GM23338 (cell line): ENCODE measurements at regions not wholly inside any gene's neighbourhood (a gene's known extent, or its start where the extent isn't known, plus 50 kb on each side); places are given as distances from the start of the nearest gene placed in this dataset.

Experiments used
- ATAC-seq: fragments of 200-7000 bp; cut with Tn5 transposase; 3 replicates; pipeline ENCODE4 v1.9.1; 2020
- DNase-seq: peaks from one replicate; pipeline ENCODE4 v3.0.0-alpha.2; 2015; ENCODE audit warnings: low spot score
- H2AFZ ChIP-seq: fragments of 200-600 bp; sonication (generic); 2 replicates; pipeline ENCODE4 v1.8.0; 2016; ENCODE audit warnings: antibody characterized with exemption, mild to moderate bottlenecking, moderate library complexity
- H3F3A ChIP-seq: fragments of 200-600 bp; sonication (generic); replicated peaks from 2 replicates; pipeline ENCODE4 v1.8.0; 2017; ENCODE audit warnings: antibody characterized with exemption, mixed run types, low read depth
- H3K27ac ChIP-seq: fragments of 200-600 bp; sonication (generic); 2 replicates; pipeline ENCODE4 v1.6.1; 2016; ENCODE audit warnings: low read depth
- H3K27me3 ChIP-seq: fragments of 200-600 bp; sonication (generic); 2 replicates; pipeline ENCODE4 v1.8.0; 2016; ENCODE audit warnings: mild to moderate bottlenecking, mixed run types, moderate library complexity; ENCODE audit not compliant: insufficient read depth
- H3K36me3 ChIP-seq: fragments of 200-600 bp; sonication (generic); 2 replicates; pipeline ENCODE4 v1.8.0; 2016; ENCODE audit warnings: mild to moderate bottlenecking; ENCODE audit not compliant: insufficient read depth
- H3K4me1 ChIP-seq: fragments of 200-600 bp; sonication (generic); 2 replicates; pipeline ENCODE4 v1.8.0; 2016; ENCODE audit warnings: mild to moderate bottlenecking, moderate library complexity; ENCODE audit not compliant: insufficient read depth
- H3K4me2 ChIP-seq: fragments of 200-600 bp; sonication (generic); 2 replicates; pipeline ENCODE4 v1.7.1; 2017; ENCODE audit warnings: mixed run types
- H3K4me3 ChIP-seq: fragments of 200-600 bp; sonication (generic); 2 replicates; pipeline ENCODE4 v1.6.1; 2016; ENCODE audit warnings: mixed run types
- H3K79me2 ChIP-seq: fragments of 200-600 bp; sonication (generic); replicated peaks from 2 replicates; pipeline ENCODE4 v1.8.0; 2017; ENCODE audit warnings: mild to moderate bottlenecking; ENCODE audit not compliant: insufficient read depth
- H3K9me2 ChIP-seq: fragments of 200-600 bp; sonication (generic); 2 replicates; pipeline ENCODE4 v1.8.0; 2017; ENCODE audit not compliant: insufficient read depth
- H4K20me1 ChIP-seq: fragments of 200-600 bp; sonication (generic); replicated peaks from 2 replicates; pipeline ENCODE4 v1.8.0; 2017; ENCODE audit warnings: mild to moderate bottlenecking; ENCODE audit not compliant: insufficient read depth
- H3K27ac Mint-ChIP-seq: 2 replicates; pipeline ENCODE4 v1.8.0; 2020; ENCODE audit warnings: inconsistent platforms, mild to moderate bottlenecking, moderate library complexity, mixed read lengths
- H3K27me3 Mint-ChIP-seq: 3 replicates; pipeline ENCODE4 v1.8.0; 2022; ENCODE audit warnings: low read depth, mild to moderate bottlenecking, moderate library complexity, mixed read lengths, inconsistent platforms; ENCODE audit not compliant: insufficient read depth, poor library complexity
- H3K36me3 Mint-ChIP-seq: 3 replicates; pipeline ENCODE4 v1.8.0; 2021; ENCODE audit warnings: low read depth, mild to moderate bottlenecking, inconsistent platforms, moderate library complexity, mixed read lengths
- H3K4me1 Mint-ChIP-seq: 3 replicates; pipeline ENCODE4 v1.8.0; 2020; ENCODE audit warnings: mild to moderate bottlenecking, inconsistent platforms, mixed read lengths
- H3K4me3 Mint-ChIP-seq: 3 replicates; pipeline ENCODE4 v1.8.0; 2021; ENCODE audit warnings: moderate library complexity, mild to moderate bottlenecking, inconsistent platforms, mixed read lengths
- H3K9me3 Mint-ChIP-seq: 3 replicates; pipeline ENCODE4 v1.8.0; 2020; ENCODE audit warnings: moderate library complexity, mild to moderate bottlenecking, inconsistent platforms, mixed read lengths
- CREB1 ChIP-seq: fragments of 250-450 bp; sonication (Bioruptor Pico); IDR thresholded peaks from 2 replicates; pipeline ENCODE4 v1.5.0; 2020; ENCODE audit warnings: low read depth, mild to moderate bottlenecking, moderate library complexity
- EZH2 ChIP-seq: fragments of 200-600 bp; sonication (generic); IDR thresholded peaks from one replicate; pipeline ENCODE4 v1.8.0; 2017; ENCODE audit warnings: antibody characterized with exemption, mild to moderate bottlenecking, low read depth; ENCODE audit not compliant: unreplicated experiment
- EZH2phosphoT487 ChIP-seq: fragments of 200-600 bp; sonication (generic); IDR thresholded peaks from one replicate; pipeline ENCODE4 v1.8.1; 2018; ENCODE audit warnings: antibody characterized with exemption; ENCODE audit not compliant: unreplicated experiment
- JUNB ChIP-seq: IDR thresholded peaks from one replicate; pipeline ENCODE4 v1.6.1; 2016; ENCODE audit warnings: antibody characterized with exemption; ENCODE audit not compliant: unreplicated experiment
- NANOG ChIP-seq: IDR thresholded peaks from 2 replicates; pipeline ENCODE4 v1.6.1; 2016; ENCODE audit warnings: antibody characterized with exemption, borderline replicate concordance
- POLR2AphosphoS5 ChIP-seq: IDR thresholded peaks from 2 replicates; pipeline ENCODE4 v1.6.1; 2016; ENCODE audit warnings: antibody characterized with exemption, low read depth
- STAT1 ChIP-seq: IDR thresholded peaks from one replicate; pipeline ENCODE4 v1.6.1; 2016; ENCODE audit warnings: antibody characterized with exemption; ENCODE audit not compliant: unreplicated experiment
- ZNF114 ChIP-seq: fragments of 250-450 bp; sonication (Bioruptor Pico); IDR thresholded peaks from 2 replicates; pipeline ENCODE4 v1.5.0; 2020; ENCODE audit warnings: mild to moderate bottlenecking, moderate library complexity
- ZNF331 ChIP-seq: fragments of 250-450 bp; sonication (Bioruptor Pico); IDR thresholded peaks from 2 replicates; pipeline ENCODE4 v1.5.0; 2020; ENCODE audit warnings: low read depth, mild to moderate bottlenecking, moderate library complexity
- TF ChIP-seq, protein P1 (sequence below): IDR thresholded peaks from 2 replicates; pipeline ENCODE4 v1.6.1; 2016; ENCODE audit warnings: antibody characterized with exemption
- TF ChIP-seq, protein P2 (sequence below): fragments of 250-450 bp; sonication (Bioruptor Pico); IDR thresholded peaks from 2 replicates; pipeline ENCODE4 v1.5.0; 2020; ENCODE audit warnings: mild to moderate bottlenecking, moderate library complexity
- TF ChIP-seq, protein P3 (sequence below), 2 experiments: fragments of 200-600 bp in 1 of 2; sonication (generic) in 1 of 2; conservative IDR thresholded peaks; 2 replicates each; pipeline versions ENCODE4 v1.5.1 to v1.6.1; 2016 to 2017; ENCODE audit warnings: antibody characterized with exemption in 2 of 2, low read depth in 2 of 2, mild to moderate bottlenecking in 2 of 2, moderate library complexity in 1 of 2
- TF ChIP-seq, protein P4 (sequence below): IDR thresholded peaks from one replicate; pipeline ENCODE4 v1.6.1; 2018; ENCODE audit warnings: antibody characterized with exemption; ENCODE audit not compliant: unreplicated experiment

DNA sequence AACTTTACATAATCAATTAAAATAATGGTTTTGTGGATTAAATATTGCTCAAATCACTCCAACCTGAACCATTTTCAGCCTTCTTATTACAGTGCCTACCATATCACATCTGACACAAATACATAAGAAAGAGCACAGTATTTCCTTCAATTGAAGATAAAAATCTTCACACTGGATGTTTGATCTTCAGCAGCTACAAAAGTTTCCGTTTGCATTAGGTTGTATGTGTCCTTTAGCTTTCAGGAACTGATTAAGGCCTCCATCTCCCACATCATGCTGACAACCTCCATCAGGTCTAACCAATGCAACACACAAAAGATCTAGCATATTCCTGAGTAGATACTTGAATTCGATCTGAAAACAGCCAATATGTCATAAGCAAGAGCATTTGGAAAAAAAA lies 195.1 kb upstream of the NR5A2 start:
- no peaks in the 10 kb centered on the region for H3K27me3 ChIP-seq
- H3K4me1 ChIP-seq = no peaks in the 10 kb centered on the region
- no peaks in the 10 kb centered on the region for H3K36me3 ChIP-seq
- no peaks in the 10 kb centered on the region for H3K9me2 ChIP-seq
- 0 out of 2 replicates have a peak overlapping the region, but pooled peaks have one; percentile 13 for H2AFZ ChIP-seq
- peaks cover 5% of the 10 kb centered on the region; the same call in 1 of the 3 replicates for H3K36me3 Mint-ChIP-seq
- no peak for ATAC-seq
- H3K9me3 Mint-ChIP-seq = peaks cover 13% of the 10 kb centered on the region
- TF ChIP-seq JUNB (no peak), POLR2AphosphoS5 (no peak), NANOG (no peak), ZNF331 (CRISPR knock-in tag) (no peak), EZH2 (no peak), CREB1 (CRISPR knock-in tag) (no peak), STAT1 (no peak), EZH2phosphoT487 (no peak), ZNF114 (no peak)
- TF ChIP-seq, protein P1, sequence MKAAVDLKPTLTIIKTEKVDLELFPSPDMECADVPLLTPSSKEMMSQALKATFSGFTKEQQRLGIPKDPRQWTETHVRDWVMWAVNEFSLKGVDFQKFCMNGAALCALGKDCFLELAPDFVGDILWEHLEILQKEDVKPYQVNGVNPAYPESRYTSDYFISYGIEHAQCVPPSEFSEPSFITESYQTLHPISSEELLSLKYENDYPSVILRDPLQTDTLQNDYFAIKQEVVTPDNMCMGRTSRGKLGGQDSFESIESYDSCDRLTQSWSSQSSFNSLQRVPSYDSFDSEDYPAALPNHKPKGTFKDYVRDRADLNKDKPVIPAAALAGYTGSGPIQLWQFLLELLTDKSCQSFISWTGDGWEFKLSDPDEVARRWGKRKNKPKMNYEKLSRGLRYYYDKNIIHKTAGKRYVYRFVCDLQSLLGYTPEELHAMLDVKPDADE = no peak
- TF ChIP-seq, protein P2, sequence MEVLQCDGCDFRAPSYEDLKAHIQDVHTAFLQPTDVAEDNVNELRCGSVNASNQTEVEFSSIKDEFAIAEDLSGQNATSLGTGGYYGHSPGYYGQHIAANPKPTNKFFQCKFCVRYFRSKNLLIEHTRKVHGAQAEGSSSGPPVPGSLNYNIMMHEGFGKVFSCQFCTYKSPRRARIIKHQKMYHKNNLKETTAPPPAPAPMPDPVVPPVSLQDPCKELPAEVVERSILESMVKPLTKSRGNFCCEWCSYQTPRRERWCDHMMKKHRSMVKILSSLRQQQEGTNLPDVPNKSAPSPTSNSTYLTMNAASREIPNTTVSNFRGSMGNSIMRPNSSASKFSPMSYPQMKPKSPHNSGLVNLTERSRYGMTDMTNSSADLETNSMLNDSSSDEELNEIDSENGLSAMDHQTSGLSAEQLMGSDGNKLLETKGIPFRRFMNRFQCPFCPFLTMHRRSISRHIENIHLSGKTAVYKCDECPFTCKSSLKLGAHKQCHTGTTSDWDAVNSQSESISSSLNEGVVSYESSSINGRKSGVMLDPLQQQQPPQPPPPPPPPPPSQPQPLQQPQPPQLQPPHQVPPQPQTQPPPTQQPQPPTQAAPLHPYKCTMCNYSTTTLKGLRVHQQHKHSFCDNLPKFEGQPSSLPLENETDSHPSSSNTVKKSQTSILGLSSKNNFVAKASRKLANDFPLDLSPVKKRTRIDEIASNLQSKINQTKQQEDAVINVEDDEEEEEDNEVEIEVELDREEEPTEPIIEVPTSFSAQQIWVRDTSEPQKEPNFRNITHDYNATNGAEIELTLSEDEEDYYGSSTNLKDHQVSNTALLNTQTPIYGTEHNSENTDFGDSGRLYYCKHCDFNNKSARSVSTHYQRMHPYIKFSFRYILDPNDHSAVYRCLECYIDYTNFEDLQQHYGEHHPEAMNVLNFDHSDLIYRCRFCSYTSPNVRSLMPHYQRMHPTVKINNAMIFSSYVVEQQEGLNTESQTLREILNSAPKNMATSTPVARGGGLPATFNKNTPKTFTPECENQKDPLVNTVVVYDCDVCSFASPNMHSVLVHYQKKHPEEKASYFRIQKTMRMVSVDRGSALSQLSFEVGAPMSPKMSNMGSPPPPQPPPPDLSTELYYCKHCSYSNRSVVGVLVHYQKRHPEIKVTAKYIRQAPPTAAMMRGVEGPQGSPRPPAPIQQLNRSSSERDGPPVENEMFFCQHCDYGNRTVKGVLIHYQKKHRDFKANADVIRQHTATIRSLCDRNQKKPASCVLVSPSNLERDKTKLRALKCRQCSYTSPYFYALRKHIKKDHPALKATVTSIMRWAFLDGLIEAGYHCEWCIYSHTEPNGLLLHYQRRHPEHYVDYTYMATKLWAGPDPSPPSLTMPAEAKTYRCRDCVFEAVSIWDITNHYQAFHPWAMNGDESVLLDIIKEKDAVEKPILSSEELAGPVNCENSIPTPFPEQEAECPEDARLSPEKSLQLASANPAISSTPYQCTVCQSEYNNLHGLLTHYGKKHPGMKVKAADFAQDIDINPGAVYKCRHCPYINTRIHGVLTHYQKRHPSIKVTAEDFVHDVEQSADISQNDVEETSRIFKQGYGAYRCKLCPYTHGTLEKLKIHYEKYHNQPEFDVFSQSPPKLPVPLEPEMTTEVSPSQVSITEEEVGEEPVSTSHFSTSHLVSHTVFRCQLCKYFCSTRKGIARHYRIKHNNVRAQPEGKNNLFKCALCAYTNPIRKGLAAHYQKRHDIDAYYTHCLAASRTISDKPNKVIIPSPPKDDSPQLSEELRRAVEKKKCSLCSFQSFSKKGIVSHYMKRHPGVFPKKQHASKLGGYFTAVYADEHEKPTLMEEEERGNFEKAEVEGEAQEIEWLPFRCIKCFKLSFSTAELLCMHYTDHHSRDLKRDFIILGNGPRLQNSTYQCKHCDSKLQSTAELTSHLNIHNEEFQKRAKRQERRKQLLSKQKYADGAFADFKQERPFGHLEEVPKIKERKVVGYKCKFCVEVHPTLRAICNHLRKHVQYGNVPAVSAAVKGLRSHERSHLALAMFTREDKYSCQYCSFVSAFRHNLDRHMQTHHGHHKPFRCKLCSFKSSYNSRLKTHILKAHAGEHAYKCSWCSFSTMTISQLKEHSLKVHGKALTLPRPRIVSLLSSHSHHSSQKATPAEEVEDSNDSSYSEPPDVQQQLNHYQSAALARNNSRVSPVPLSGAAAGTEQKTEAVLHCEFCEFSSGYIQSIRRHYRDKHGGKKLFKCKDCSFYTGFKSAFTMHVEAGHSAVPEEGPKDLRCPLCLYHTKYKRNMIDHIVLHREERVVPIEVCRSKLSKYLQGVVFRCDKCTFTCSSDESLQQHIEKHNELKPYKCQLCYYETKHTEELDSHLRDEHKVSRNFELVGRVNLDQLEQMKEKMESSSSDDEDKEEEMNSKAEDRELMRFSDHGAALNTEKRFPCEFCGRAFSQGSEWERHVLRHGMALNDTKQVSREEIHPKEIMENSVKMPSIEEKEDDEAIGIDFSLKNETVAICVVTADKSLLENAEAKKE (CRISPR knock-in tag) = no peak
- TF ChIP-seq, protein P3, sequence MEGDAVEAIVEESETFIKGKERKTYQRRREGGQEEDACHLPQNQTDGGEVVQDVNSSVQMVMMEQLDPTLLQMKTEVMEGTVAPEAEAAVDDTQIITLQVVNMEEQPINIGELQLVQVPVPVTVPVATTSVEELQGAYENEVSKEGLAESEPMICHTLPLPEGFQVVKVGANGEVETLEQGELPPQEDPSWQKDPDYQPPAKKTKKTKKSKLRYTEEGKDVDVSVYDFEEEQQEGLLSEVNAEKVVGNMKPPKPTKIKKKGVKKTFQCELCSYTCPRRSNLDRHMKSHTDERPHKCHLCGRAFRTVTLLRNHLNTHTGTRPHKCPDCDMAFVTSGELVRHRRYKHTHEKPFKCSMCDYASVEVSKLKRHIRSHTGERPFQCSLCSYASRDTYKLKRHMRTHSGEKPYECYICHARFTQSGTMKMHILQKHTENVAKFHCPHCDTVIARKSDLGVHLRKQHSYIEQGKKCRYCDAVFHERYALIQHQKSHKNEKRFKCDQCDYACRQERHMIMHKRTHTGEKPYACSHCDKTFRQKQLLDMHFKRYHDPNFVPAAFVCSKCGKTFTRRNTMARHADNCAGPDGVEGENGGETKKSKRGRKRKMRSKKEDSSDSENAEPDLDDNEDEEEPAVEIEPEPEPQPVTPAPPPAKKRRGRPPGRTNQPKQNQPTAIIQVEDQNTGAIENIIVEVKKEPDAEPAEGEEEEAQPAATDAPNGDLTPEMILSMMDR (conservative IDR thresholded peaks at IDR 0.05; ENCODE audit: low read depth in 2 of 2) = no peak
- TF ChIP-seq, protein P4, sequence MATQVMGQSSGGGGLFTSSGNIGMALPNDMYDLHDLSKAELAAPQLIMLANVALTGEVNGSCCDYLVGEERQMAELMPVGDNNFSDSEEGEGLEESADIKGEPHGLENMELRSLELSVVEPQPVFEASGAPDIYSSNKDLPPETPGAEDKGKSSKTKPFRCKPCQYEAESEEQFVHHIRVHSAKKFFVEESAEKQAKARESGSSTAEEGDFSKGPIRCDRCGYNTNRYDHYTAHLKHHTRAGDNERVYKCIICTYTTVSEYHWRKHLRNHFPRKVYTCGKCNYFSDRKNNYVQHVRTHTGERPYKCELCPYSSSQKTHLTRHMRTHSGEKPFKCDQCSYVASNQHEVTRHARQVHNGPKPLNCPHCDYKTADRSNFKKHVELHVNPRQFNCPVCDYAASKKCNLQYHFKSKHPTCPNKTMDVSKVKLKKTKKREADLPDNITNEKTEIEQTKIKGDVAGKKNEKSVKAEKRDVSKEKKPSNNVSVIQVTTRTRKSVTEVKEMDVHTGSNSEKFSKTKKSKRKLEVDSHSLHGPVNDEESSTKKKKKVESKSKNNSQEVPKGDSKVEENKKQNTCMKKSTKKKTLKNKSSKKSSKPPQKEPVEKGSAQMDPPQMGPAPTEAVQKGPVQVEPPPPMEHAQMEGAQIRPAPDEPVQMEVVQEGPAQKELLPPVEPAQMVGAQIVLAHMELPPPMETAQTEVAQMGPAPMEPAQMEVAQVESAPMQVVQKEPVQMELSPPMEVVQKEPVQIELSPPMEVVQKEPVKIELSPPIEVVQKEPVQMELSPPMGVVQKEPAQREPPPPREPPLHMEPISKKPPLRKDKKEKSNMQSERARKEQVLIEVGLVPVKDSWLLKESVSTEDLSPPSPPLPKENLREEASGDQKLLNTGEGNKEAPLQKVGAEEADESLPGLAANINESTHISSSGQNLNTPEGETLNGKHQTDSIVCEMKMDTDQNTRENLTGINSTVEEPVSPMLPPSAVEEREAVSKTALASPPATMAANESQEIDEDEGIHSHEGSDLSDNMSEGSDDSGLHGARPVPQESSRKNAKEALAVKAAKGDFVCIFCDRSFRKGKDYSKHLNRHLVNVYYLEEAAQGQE = no peak
- H3K27ac ChIP-seq = no peak overlapping the region
- H3K4me3 Mint-ChIP-seq = no peak overlapping the region
- no peaks in the 10 kb centered on the region for H3K27me3 Mint-ChIP-seq
- no peaks in the 10 kb centered on the region for H3F3A ChIP-seq
- no peaks in the 10 kb centered on the region for H3K79me2 ChIP-seq
- H3K4me2 ChIP-seq = no peak overlapping the region
- H3K27ac Mint-ChIP-seq = no peak overlapping the region
- DNase-seq = no peak
- H4K20me1 ChIP-seq = no peaks in the 10 kb centered on the region
- H3K4me3 ChIP-seq = no peak overlapping the region
- H3K4me1 Mint-ChIP-seq = no peaks in the 10 kb centered on the region
